GOT3 (cell line): ENCODE measurements at regions not wholly inside any gene's neighbourhood (a gene's known extent, or its start where the extent isn't known, plus 50 kb on each side); places are given as distances from the start of the nearest gene placed in this dataset.

Experiments
- DNase-seq: peaks from one replicate; lab custom pipeline; 2025; ENCODE audit warnings: mixed read lengths; lab: John Stamatoyannopoulos, UW

DNA sequence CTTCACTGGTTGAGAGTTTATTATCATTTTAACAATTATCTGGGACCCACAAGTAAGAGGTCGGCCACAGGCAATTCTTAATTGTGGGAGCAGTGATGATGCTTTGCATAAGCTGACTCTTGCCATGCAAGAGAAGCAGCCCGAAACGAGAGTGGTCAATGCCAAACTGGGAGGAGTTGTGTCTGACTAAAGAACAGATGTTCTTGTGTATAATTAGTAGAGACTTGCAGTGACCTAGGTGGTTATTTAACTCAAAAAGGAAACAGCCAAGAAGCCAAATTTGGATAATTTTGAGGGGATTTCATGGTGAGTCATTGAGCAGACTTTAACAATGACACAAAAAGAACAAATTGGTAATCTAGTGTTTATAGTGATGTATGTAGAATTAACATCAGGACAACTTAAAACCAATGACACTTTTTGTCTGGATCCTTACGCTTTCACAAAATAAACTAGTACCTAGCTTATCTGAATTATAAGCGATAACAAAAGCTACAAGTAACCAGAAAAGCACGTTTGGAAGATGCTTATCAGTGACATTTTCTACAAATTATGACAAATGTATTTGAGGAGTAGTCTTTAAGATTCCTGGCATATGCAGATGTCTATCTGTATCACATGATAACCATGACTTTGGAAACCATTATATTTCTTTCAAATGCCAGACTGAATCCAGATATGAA is 184.7 kb upstream of the DLGAP1 start:
- no peak for DNase-seq

DNA sequence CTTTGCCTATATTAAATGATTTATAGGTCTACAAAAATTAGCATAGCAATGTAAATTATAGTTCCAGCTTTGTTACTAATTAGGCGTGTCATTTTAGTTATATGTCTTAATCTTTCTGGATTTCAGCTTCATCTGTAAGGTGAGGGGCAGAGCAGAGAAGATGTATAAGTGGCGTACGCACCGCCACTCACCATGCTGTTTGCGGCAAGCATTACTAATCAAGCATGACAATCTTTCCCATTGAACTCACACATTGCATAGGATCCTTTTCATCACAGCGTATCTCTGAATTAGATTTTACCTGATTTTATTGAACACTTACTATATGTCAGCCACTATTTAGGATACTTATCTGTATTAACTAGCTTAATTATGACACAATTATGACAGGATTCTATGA is 183.6 kb upstream of the DLGAP1 start:
- no peak for DNase-seq

DNA sequence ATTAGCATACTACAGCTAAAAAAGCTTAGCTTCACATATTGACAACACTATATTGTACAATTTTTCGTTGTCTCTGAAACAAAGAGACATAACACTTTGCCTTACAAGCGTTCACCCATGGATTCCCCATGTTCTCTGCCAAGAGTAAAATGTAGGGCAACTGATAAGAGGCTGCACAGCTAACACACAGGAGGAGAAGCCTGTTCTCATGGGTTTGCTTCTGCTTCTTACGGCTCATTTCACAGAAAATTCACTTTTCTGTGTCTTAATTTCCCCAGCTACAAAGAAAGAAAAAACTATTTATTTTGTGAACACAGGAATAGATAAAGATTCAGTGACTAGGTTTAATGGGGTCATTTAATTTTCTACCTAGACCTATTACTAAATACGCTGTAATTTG is 182.8 kb upstream of the DLGAP1 start:
- DNase-seq, result no peak

DNA sequence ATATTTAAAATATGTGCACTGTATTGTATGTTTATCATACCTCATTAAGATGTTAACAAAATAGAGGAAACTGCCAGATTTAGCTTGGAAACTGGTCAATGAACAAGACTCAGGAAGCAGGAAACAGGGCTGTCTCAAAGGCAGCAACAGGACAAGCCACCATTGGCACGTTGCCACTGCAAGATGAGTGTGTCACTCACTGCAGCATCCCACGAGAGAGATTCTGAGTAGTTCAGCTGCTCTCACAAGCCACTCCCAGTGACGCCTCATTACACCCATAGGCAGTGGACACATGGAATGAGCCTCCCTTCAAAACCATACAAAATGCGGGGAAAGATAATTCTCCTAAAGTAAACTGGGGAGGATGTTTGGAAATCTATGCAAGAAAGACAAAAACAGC is 181.9 kb upstream of the DLGAP1 start:
- DNase-seq, result peak; percentile 0

DNA sequence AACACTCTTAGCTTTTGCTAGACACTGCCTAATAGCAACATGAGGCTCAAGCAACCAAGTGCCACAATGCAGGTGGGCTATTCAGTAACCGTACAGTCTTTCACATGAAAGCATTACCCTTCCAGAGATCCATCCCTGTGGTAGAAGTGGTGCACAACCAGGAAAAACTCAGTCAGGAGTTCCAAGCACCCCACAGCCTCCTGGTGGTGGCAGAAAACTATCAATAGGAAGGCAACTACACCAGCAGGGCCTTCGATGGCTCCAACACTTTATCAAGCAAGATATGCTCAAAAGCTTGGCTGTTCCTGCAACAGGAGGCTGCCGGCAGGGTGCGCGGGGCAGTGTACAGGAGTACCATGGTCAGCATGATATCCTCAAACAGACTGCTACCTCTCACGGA is 176.1 kb upstream of the DLGAP1 start:
- DNase-seq, result no peak

DNA sequence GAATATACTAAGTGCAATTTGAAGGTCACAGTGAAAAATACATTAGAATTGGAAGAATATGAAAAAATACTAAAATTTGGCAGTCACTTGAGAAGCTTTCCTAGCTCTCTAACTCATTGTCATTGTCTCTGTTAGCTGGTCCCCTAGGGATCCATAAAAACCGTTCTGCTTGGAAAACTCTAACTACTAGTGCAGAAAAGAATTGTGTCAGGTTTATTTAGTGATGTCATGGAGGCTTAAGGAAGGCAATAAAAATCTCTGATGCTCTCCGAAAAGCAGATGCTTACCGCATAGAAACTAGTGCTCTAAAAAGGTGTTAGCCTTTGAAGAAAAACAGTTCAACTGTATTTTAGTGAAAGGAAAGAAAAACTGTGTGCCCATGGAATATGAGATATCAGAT is 150.1 kb upstream of the DLGAP1 start:
- DNase-seq, result no peak

DNA sequence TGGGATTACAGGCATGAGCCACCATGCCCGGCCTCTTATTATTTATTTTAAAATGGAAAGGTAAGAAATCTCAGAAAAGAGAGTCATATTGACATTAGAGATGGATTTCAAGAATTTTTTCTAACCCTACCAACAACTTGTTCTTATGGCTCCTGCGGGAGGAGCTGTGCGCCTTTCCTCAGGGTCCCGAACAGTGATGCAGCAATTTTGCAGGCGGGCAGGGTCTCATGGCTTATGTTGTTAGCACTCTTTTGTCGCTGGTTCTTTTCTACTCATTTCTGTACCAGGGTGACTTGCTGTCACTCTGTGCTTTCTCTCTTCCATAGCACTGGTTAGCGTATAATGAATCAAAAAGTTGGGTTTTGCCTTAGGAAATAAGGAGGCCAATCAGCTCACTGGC is 148.8 kb upstream of the DLGAP1 start:
- no peak for DNase-seq

DNA sequence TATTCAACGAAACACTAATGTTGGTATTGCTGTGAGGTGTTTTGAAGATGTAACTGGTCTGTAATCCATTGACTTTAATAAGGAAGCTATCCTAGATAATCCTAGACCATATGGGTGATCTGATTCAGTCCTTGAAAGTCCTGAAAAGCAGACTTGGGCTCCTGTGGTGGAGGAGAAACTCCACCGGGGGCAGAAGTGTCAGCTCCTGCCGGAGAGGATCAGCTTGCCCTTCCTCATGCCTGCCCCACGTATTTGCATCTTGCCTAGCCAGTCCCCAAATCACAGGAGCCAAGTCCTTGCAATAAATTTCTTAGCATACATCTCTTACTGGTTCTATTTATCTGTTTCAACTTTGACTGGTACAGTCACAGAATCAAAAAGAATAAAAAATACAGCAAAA is 144.2 kb upstream of the DLGAP1 start:
- DNase-seq, result no peak

DNA sequence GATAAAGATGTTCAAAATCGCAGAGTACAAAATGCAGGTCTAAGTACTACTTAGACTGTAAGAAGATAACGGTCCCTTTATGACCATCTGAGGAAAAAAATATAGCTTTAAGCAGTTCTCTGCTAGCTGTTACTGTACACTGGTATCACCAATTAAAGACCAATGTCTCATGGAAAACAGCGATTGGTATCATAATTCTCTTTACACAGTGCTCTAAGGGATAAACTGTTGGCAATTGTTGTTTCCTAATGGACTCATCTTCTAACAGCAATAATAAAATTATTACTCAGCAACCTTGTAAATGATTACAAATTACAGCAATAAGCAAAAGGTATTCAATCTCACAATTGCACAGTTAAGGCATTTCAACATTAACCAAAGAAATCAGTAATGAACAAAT is 142.2 kb upstream of the DLGAP1 start:
- no peak for DNase-seq

DNA sequence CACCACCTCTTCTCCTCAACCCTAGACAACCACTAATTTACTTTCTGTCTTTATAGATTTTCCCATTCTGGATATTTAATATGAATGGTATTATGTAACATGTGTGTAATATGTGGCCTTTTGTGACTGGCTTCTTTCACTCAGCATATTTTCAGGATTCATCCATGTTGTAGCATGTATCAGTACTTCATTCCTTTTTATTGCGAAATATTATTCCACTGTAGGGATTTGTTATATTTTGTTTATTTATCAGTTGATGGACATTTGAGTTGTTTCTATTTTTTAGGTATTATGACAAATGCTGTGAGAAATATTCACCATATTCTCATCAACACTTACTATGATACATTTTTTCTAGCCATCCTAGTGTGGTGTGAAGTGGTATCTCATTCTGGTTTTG is 138.8 kb upstream of the DLGAP1 start:
- DNase-seq, result no peak

DNA sequence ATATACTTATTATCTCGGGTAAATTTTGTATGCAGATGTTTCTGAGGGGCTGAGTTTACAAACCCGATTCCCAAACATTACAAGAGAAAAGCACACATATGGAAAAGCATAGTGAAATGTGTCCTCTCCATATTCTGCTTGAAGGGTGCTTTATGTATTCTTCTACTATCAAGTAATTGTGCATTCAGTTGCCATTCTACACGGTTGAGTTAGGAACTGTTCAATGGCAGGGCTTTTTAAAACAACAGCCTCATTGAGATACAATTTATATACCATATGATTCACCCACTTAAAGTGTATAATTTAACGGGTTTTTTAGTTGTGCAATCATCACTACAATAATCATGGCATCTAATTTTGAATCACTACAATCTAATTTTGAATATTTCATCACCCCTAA is 138.4 kb upstream of the DLGAP1 start:
- no peak for DNase-seq

DNA sequence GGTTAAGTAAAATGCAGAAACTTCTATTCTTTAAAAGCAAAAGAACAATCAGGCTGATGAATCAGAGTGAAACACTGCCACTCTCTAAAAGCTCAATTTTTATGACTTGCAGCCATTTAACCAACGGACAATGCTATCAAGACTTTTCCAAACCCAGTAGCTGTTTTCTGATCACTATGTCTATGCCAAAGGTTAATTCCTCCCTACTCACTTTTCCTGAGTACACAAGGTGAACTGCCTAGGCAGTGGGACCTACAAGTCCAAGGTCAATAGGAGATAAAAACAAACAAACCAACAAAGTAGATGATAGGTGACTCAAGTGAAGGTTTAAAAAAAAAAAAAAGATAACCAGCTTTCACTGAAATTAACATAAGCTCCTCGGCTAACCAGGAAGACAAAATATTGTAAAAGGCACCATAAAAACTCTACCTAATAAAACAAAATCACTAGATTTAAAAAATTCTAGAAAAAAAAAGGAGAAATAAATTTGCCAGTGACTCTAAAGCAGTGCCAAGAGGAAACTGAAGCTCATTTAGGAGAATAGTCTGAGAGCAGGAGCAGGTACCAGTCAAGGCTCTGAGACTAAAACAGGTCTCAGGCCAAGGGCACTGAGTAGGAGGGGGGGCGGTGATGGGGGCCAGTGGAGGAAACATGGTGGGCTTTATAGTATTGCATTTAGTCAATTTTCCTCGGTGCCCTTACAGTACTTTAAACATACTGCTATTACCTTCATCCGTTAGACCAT is 134.1 kb upstream of the DLGAP1 start:
- no peak for DNase-seq

DNA sequence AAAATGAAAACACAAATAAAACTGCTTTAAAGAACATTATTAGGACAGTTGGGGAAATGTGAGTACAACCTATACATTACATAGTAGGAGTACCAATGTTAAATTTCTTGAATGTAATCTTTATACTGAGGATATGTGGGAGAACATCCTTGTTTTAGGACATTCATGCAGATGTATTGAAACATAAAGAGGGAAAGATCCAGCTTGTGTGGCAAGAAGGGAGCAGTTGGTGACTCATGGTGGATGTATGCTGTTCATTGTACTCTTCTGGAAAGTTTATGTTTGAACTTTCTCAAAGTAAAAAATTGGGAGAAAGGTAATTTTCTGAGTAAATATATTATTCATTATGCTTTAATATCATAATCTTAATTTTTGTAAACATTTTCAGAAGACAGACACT is 132.1 kb upstream of the DLGAP1 start:
- DNase-seq, result no peak

DNA sequence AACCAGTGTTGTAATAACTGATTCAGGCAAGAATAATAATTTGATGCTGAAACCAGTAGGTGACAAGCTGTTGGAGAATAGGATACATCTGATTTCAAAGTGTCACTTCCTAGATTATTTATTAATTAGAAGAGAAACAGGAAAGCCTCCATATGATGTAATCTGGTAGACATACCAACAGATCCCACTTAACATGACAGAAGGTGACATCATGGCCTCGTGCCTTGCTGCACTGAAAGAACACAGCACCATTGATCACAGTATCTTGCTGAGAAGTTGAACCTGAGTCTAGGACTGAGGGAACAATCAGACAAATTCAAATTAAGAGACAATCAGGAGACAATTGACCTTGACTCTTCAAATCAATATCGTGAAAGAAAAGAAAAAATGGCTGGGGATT is 131.6 kb upstream of the DLGAP1 start:
- no peak for DNase-seq

DNA sequence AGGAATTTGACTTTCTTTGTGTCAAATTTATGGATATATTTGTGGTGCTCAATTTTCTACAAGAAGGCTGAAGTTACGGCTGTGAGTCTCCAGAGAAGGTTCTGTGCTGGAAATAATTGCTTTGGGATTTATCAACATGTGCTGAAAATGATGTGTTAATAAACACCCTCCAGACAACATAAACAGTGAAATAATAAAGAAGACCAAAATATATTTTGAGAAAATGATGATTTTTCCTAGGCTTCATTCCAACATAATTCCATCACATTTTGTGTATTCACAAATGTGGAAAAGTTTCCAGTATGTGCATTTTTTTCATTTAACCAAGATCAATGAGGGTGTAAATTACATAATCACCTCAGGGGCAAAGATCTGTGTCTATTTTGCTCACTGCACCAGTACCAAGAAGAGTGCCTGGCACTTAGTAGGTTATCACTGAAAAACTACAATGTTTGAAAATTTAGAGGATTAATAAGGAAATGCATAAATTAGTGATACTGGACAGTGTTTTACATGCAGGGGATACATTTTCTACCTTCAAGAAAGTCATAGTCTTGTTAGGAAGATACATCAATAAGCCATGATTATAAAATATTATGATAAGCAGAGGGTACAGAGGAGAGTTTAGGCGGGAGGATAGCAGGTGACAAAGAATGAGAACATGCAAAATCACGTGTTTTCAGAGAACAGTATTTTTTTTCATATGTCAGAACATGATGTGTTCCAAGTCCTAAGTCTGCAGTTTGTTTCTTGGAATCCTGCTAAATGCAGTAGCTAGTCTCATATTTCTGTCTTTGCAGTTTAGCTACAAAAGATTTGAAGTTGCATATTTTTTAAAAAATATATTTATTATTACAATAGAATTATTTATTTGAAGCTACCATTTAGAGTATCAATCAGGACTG is 127.6 kb upstream of the DLGAP1 start:
- DNase-seq, result no peak

DNA sequence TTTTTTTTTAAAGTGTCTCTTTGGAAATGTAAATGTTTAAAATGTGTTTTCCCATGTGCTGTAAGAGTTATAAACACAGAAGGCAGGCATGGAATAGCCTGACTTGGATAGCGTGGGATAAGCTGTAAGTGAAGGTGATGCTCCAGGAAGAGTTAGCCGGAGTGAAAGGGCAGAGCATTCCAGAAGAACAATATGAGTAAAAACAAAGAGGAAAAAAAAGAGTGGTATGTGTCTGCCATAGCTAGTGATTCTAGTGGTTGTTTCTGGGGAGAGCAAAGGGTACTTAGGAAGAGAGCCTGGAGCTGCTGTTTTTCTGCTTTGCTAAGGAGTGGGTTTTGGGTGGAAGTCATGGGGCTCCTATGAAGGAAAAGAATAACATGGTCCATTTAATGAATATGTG is 126.9 kb upstream of the DLGAP1 start:
- no peak for DNase-seq

DNA sequence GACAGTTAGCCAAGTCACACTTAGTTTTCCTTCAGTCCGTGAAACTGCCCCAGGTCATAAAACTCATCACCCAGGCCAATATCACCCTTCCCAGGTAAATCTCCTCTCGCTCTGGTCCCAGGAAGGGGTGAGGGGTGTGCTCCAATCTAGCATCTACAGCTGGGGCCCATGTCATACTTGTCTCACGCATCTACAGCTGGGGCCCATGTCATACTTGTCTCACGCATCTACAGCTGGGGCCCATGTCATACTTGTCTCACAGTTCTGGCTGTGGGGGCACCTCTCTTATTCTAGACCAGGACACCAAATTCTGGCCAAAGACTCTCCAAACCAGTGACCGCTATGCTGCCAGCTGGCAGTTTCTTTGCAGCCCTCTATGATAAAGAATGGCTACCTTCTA is 123.3 kb upstream of the DLGAP1 start:
- DNase-seq, result no peak

DNA sequence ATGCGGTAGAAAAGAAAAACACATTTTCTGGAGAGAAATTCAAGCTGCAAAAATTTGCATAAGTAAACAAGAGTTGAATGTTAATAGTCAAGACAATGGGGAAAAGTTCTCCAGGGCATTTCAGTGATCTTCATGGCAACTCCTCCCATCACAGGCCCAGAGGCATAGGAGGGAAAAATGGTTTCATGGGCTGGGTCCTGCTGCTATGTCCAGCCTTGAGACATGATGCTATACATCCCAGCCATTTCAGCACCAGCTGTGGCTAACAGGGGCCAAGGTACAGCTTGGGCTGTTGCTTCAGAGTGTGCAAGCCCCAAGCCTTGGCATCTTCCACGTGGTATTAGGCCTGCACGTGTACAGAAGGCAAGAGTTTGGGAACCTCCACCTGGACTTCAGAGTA is 118.6 kb upstream of the DLGAP1 start:
- no peak for DNase-seq

DNA sequence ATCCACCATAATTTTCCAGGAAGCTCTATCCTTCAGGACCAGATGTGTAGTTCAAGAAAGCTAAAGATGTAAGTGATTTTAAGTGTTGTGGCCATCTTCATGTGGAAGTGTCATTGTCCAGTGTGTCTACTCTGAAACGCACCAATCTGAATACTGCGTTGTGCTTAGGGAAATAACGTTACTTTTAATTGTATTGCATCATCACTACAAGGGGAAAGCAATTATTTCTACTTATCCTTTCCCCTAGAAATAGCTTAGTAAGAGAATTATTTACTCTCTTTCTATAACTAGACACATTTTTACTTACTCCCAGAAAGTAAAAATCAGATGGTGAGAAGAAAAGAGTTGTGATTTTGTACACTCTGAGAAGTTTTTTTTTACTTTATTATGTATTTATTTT is 102.4 kb upstream of the DLGAP1 start:
- DNase-seq, result no peak

DNA sequence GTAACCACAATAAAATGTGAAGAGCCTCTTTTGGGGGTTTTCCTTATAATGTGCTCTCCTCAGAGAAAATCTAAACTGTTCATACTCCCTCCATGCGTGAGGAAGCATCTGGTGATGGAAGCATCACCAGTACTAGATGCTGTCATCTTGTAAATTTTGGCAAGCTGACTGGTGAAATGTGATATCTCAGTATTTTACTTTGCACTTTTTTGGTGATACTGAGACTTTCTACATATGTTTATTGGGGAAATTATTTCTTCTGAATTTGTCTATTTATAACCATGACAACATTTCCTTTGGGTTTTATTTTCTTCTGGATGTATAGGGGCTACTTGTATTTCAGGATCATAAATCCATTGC is 95.9 kb upstream of the DLGAP1 start:
- no peak for DNase-seq

DNA sequence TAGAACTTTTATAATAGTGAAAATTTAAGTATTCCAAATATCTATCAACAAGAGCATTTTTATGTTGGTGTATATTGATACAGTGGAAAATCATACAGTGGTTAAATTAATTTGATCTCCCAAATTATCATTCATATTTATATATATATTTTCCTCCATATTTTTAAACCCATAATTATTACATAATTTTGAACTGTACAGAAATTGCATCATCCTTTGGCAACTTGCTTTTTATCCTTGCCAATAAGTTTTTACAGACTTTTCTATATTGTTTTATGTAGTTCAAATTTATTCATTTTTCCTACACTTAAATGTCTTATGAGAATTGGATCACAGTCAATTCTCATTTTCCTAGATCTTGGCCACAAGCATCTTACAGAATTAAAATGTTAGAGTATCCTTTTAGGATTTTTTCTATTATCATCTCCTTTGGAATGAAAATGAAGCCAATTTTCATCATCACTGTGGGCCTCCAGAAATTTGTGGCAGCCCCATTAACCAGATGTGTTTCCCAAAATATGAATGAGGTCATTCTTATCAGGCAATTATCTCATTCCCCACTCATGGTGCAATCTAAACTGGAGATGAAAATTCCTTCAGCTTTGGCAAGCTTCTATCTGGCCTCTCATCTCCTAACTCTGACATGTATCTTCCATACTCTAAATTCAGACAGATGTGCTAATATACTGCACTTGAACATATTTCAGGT is 94.2 kb upstream of the DLGAP1 start:
- no peak for DNase-seq

DNA sequence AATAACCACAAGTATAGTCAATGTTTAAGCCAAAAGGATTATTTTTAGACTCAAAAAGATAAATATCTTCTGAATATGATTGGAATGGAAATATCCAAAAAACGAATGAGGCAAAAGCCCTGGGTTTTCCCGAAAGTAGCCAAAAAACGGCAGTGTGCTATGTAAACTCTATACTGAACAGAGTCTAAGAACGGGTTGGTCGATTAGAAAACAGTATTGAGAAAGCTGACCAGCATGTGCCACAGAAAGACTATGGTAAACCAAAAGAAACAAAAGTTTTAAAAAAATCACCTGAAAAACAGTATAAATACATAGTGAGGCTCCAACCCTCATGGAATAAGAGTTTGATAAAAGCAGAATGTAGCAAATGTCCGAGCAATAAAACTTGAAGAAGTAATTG is 92.0 kb upstream of the DLGAP1 start:
- no peak for DNase-seq
